Stimulated activated CD4-positive, alpha-beta T cell treated with anti-CD3 and anti-CD28 coated beads, Interleukin-12 subunit alpha, Interleukin-12 subunit beta, amount 100 ng/mL, for 48 hours (primary cell): ENCODE measurements at regions not wholly inside any gene's neighbourhood (a gene's known extent, or its start where the extent isn't known, plus 50 kb on each side); places are given as distances from the start of the nearest gene placed in this dataset.
"Not testable (repeated sequence)": the region's sequence is repeated elsewhere in the genome, so short reads cannot be mapped to it uniquely, and the experiment has no call there.

Experiments used
- DNase-seq, 3 donors: peaks; one replicate each; pipeline ENCODE4 v3.0.0-alpha.2; 2020; ENCODE audit warnings: low read depth in 2 of 3, low spot score in 1 of 3

DNA sequence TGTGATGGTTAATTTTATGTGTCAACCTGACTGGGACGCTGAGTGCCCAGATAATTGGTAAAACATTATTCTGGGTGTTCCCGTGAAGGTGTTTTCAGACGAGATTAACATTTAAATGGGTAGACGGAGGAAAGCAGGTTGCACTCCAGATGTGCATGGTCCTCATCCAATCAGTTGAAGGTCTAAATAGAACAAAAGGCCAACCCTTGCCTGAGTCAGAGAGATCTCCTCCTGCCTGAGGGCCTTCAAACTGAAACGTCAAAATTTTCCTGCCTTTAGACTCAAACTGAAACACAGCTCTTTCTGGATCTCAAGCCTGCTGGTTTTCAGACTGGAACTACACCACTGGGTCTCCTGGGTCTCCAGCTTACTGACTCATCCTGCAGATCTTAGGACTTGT lies 73.5 kb downstream of the NPIPA8 start:
- not testable (repeated sequence) for DNase-seq

GRCh38 chr16:18261848-18262247 lies 74.7 kb downstream of the NPIPA8 start:
- not testable (repeated sequence) for DNase-seq

GRCh38 chr16:18259496-18260176 lies 76.9 kb downstream of the NPIPA8 start:
- DNase-seq = not testable (repeated sequence)

DNA sequence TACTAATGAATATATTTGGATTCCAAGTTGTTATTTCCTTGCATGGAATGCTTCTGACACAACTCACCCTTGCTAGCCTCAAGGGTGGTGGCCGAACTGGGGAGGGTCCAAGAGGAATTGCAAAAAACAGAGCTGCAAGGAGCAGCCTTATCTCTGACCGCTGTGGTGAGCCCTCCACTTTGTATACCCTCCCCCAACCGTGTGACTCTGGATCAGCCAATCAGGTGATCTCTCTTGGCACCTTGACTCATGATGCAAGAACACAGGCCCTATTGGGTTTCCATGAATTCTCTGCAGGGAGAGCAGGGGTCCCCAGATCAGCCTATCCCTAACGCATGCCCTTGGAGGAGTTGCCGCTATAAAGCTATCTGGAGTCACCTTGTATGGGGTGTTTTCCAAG lies 83.6 kb downstream of the NPIPA8 start:
- not testable (repeated sequence) for DNase-seq

DNA sequence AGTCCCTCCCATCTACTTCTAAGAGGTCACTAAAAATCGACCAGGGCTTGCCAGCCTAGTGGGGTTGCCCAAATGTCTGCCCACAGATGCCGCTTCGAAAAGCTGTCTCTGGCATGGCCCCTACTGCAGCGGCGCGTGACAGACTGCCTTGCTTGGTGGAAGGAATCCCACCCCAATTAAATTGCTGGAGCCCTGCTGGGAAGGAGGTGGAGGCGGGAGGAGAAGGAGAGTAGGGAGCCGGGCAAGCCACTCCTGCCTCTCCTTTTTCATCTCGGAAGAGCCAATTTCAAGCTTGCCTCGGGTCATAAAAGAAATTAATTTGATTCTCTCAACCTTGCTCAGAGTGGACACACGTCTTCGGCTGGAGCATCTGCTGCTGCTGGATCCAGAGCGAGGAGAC lies 106.0 kb downstream of the NPIPA8 start:
- not testable (repeated sequence) for DNase-seq

- DNase-seq = not testable (repeated sequence)
Observed at GRCh38 chr16:18222054-18223009, 114.2 kb downstream of the NPIPA8 start.

DNA sequence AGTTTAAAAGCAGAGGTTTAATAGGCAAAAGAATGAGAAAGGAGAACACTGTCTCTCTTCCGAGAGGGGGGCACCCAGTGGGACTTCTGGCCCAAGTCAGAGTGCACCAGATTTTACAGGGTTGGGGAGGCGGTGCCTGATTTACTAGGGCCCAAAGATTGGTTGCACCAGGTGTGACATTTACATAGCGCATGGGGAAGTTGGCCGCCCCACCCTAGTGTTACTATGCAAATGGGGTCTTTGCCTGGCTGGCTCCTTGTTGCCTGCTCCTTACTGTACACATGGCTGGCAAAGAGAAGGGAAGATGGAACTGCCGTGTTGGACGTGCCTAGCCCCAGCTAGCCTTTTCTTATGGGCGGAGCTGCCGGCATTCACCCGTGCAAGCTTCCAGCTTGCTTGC lies 118.8 kb downstream of the NPIPA8 start:
- DNase-seq = not testable (repeated sequence)

- DNase-seq = not testable (repeated sequence)
Observed at GRCh38 chr16:18216814-18217213, 119.7 kb downstream of the NPIPA8 start.

- not testable (repeated sequence) for DNase-seq
Observed at GRCh38 chr16:18213810-18214209, 122.7 kb downstream of the NPIPA8 start.

DNA sequence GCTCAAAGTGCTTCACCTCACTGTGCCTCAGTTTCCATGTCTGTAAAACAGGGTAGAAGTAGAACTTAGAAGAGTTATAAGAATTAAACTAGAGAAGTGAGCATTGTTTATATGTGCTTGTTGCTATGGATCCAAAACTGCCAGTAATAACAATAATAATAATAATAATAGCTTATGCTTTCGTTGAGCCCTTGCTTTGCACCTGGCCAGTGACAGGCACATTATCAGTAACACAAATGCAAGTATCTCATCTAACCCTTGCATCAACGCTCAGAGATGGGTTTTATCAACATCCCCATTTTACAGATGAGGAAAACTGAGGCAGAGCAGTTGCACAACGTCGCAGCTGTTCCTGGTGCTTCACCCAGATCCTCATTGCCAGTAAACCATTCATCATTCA lies 125.0 kb downstream of the NPIPA8 start:
- DNase-seq = not testable (repeated sequence)

DNA sequence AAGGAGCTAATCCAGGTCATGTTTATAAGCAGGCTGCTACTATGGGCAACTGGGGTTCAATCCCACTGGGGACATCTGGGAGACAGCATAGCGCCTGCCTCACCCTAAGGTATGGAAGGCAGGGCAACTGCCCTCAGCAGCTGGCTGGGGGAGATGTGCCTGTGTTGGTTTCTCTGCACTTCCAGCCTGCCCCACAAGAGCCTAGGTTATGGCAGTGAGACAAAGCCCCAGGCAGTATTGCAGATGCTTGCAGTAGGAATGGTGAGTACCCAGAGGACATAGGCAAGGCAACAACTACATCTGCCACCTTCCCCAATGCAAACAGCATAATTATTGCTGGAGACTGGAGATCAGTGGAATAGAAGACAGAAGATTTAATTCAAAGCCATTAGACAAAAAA lies 131.8 kb downstream of the NPIPA8 start:
- not testable (repeated sequence) for DNase-seq

- not testable (repeated sequence) for DNase-seq
Observed at GRCh38 chr16:18204309-18204708, 132.2 kb downstream of the NPIPA8 start.

DNA sequence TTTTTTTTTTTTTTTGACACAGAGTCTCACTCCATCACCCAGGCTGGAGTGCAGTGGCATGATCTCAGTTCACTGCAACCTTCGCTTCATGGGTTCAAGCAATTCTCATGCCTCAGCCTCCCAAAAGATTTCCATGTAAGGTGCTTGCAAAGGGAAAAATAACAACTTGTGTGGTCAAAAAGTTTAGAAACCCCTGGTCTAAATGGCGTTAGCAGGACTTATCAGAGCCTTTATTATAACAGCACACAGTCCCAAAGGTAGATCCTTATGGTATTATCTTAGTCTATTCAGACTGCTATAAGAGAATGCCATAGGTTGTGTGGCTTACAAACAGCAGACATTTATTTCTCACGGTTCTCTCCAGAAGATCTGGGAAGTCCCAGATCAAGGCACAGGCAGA lies 135.0 kb downstream of the NPIPA8 start:
- not testable (repeated sequence) for DNase-seq

DNA sequence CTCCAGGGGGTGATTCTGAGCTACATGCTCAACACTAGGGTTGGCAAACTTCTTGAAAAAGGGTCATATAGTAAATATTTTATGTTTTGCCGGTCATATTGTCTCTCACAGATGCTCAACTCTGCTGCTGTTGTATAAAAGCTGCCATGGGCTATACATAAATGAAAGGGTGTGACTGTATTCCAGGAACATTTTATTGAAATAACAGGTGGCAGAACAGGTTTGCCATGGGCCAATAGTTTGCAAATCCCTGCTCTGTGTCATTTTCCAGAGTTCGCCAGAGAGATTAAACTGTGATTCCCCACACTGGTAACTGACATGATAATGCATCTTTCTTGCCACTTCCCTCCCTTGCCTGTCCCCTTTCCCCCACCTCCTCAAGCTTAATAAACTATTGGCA lies 144.1 kb downstream of the NPIPA8 start:
- DNase-seq = not testable (repeated sequence)

GRCh38 chr16:18190179-18190578 lies 146.4 kb downstream of the NPIPA8 start:
- not testable (repeated sequence) for DNase-seq

GRCh38 chr16:18184755-18185154 lies 151.8 kb downstream of the NPIPA8 start:
- not testable (repeated sequence) for DNase-seq

GRCh38 chr16:18181028-18181427 lies 155.5 kb downstream of the NPIPA8 start:
- not testable (repeated sequence) for DNase-seq

- DNase-seq = not testable (repeated sequence)
Observed at GRCh38 chr16:18173945-18174497, 162.5 kb downstream of the NPIPA8 start.

- not testable (repeated sequence) for DNase-seq
Observed at GRCh38 chr16:18162293-18162692, 174.2 kb downstream of the NPIPA8 start.

GRCh38 chr16:18161224-18161623 lies 175.3 kb downstream of the NPIPA8 start:
- DNase-seq = not testable (repeated sequence)

DNA sequence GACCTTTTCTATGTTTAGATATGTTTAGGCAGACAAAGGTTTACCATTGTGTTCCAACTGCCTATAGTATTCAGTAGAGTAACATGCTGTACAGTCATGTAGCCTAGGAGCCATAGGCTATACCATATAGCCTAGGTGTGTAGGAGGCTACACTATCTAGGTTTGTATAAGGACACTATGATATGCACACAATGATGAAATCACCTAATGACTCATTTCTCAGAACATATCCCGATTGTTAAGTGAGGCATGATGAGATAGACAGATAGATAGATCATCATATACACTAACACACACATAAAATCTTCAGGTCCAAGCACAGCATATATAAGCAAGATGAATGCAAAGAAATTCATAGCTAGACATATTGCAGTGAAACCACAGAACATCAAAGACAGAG lies 177.4 kb downstream of the NPIPA8 start:
- DNase-seq = not testable (repeated sequence)

DNA sequence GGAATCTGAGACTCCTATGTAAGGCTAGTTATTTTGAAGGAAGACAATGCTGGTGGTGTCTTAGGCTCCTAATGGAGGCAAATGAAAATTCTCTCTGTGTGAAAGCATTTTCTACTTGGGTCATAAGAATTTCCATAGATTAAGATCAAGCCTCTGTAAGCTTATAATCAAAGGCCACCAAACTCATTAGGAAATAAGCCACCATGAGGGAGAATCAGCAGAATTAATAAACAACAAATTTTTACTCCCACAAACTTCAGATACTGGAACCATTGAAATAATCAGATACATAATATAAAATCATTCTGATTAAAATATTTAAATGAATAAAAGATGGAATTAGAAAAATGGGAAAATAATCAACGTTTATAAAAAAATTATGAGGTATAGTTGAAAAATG lies 178.7 kb downstream of the NPIPA8 start:
- not testable (repeated sequence) for DNase-seq
